ENCODE measurements at regions not wholly inside any gene's neighbourhood (a gene's known extent, or its start where the extent isn't known, plus 50 kb on each side); places are given as distances from the start of the nearest gene placed in this dataset.

DNA sequence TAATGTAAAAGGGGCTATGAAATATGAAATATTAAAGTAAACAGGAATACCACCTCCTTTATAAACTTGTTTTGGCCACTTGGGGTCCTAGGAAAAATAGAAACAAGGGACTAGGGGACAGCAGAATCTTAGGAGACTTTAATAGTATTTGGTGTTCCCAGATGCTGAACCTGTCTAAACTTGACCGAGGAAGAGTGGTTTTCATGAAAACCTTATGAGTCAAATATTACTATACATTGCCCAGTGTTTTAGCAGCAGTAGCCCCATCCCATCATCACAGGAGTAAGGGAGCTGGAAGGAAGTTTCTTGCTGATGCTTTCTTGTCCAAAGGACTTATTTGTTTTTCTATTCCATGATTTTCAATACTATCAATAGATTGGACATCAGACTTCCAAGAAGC lies 177.5 kb upstream of the CAND1 start:
- TF ChIP-seq POLR2A (IDR thresholded peaks at IDR 0.05; ENCODE audit: low read depth, low read length) (no peak), EZH2 (IDR thresholded peaks at IDR 0.05; ENCODE audit: borderline replicate concordance, low read depth, low read length, severe bottlenecking) (no peak)
- TF ChIP-seq, protein P1, sequence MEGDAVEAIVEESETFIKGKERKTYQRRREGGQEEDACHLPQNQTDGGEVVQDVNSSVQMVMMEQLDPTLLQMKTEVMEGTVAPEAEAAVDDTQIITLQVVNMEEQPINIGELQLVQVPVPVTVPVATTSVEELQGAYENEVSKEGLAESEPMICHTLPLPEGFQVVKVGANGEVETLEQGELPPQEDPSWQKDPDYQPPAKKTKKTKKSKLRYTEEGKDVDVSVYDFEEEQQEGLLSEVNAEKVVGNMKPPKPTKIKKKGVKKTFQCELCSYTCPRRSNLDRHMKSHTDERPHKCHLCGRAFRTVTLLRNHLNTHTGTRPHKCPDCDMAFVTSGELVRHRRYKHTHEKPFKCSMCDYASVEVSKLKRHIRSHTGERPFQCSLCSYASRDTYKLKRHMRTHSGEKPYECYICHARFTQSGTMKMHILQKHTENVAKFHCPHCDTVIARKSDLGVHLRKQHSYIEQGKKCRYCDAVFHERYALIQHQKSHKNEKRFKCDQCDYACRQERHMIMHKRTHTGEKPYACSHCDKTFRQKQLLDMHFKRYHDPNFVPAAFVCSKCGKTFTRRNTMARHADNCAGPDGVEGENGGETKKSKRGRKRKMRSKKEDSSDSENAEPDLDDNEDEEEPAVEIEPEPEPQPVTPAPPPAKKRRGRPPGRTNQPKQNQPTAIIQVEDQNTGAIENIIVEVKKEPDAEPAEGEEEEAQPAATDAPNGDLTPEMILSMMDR (IDR thresholded peaks at IDR 0.05; ENCODE audit: extremely low read depth in 1 of 2, insufficient read depth in 1 of 2, low read depth in 1 of 2, low read length in 2 of 2): no peak
